Stomach (tissue), 8 donors: ENCODE measurements at regions not wholly inside any gene's neighbourhood (a gene's known extent, or its start where the extent isn't known, plus 50 kb on each side); places are given as distances from the start of the nearest gene placed in this dataset.

Experiments
- DNase-seq, 2 donors: peaks; one replicate each; pipeline versions ENCODE4 v3.0.0 to v3.0.0-alpha.2; 2013 to 2019
- H3K27ac ChIP-seq, 5 donors: fragments of 200-600 bp in 4 of 5; sonication (generic) in 4 of 5; one replicate each; pipeline ENCODE4 v1.5.1; 2013 to 2019; ENCODE audit warnings: mild to moderate bottlenecking in 1 of 5, moderate library complexity in 1 of 5
- H3K27me3 ChIP-seq, 3 donors: fragments of 200-600 bp; sonication (generic); one replicate each; pipeline ENCODE4 v1.5.1; 2017 to 2019; ENCODE audit warnings: mixed run types in 1 of 3
- H3K36me3 ChIP-seq, 4 donors: fragments of 200-600 bp; sonication (generic); 1 replicate in 3 of 4; 2 replicates in 1 of 4; pipeline ENCODE4 v1.5.1; 2016 to 2019
- H3K4me1 ChIP-seq, 4 donors: fragments of 200-600 bp; sonication (generic); one replicate each; pipeline ENCODE4 v1.5.1; 2016 to 2019
- H3K4me3 ChIP-seq, 4 donors: fragments of 200-600 bp; sonication (generic) in 3 of 4; one replicate each; pipeline ENCODE4 v1.5.1; 2016 to 2019; ENCODE audit warnings: mild to moderate bottlenecking in 1 of 4
- H3K9me3 ChIP-seq, 4 donors: fragments of 200-600 bp; sonication (generic); one replicate each; pipeline ENCODE4 v1.5.1; 2016 to 2019
- CTCF ChIP-seq, 7 experiments: fragments of 450-650 bp in 4 of 7; fragments of 200-600 bp in 3 of 7; sonication (generic) in 3 of 7; IDR thresholded peaks; one replicate each; pipeline ENCODE4 v1.5.1; 2016 to 2019; ENCODE audit warnings: antibody characterized with exemption in 7 of 7, control low read depth in 2 of 7, mild to moderate bottlenecking in 1 of 7
- EP300 ChIP-seq: sonication (generic); formaldehyde crosslinking; IDR thresholded peaks from one replicate; pipeline ENCODE4 v1.6.1; 2017; ENCODE audit warnings: antibody characterized with exemption
- POLR2A ChIP-seq, 4 donors: fragments of 450-650 bp; IDR thresholded peaks; one replicate each; pipeline ENCODE4 v1.6.1; 2016; ENCODE audit warnings: antibody characterized with exemption in 4 of 4, control low read depth in 2 of 4, mild to moderate bottlenecking in 1 of 4, moderate library complexity in 1 of 4
- POLR2AphosphoS5 ChIP-seq, 3 donors: sonication (generic); formaldehyde crosslinking; IDR thresholded peaks; one replicate each; pipeline ENCODE4 v1.6.1; 2016; ENCODE audit warnings: antibody characterized with exemption in 3 of 3
- WGBS, 5 donors: extraction: QIAGEN DNeasy Blood & Tissue Kit in 3 of 5; methylation state at CpG; one replicate each; pipeline versions ENCODE4 v1.1.5 to v1.1.7; 2013 to 2018; 5-methylcytosine and 5-hydroxymethylcytosine counted together
- intact Hi-C: fragments of 100-400 bp; cut with DNase I; formaldehyde crosslinking; loops from one replicate; pipeline ENCODE4 v1.15.1; 2023; ENCODE audit warnings: low total_unique reads
- donor health status: healthy with polysubstance abuse.
- donor health status: Bipolar disorder and iron deficiency.
- donor health status: healthy.

GRCh38 chr14:42335918-42336317 is 729.2 kb downstream of the LRFN5 start:
- no peak for DNase-seq
- Histone ChIP-seq H3K27ac (no peak overlapping the region), H3K36me3 (no peaks in the 10 kb centered on the region), H3K4me1 (no peaks in the 10 kb centered on the region), H3K4me3 (no peak overlapping the region), H3K9me3 (peaks cover 0 to 4% (median under 1%) of the 10 kb centered on the region in 4 donors), H3K27me3 (no peaks in the 10 kb centered on the region)
- TF ChIP-seq CTCF (IDR thresholded peaks at IDR 0.05), result no peak
- TF ChIP-seq POLR2AphosphoS5 (IDR thresholded peaks at IDR 0.05), result no peak
- no peak for TF ChIP-seq POLR2A (IDR thresholded peaks at IDR 0.05)
- TF ChIP-seq EP300, result no peak
- intact Hi-C loops, result no loop called here
- 19 to 39% (median 35%) methylated on average over 1 of the region's 1 CpG for WGBS, 5 donors

GRCh38 chr14:42334931-42335330 is 728.3 kb downstream of the LRFN5 start:
- WGBS, 5 donors, result 68 to 82% (median 70%) methylated on average over 2 of the region's 2 CpGs

GRCh38 chr14:42323426-42323825 is 716.8 kb downstream of the LRFN5 start:
- intact Hi-C loops, result no loop called here
- Histone ChIP-seq H3K9me3 (peaks cover 0 to 5% (median 0%) of the 10 kb centered on the region in 4 donors), H3K4me1 (no peaks in the 10 kb centered on the region), H3K4me3 (no peak overlapping the region), H3K36me3 (no peaks in the 10 kb centered on the region), H3K27ac (no peak overlapping the region), H3K27me3 (no peaks in the 10 kb centered on the region)
- TF ChIP-seq POLR2A (IDR thresholded peaks at IDR 0.05) (no peak), CTCF (IDR thresholded peaks at IDR 0.05) (no peak), EP300 (no peak), POLR2AphosphoS5 (IDR thresholded peaks at IDR 0.05) (no peak)
- 52 to 81% (median 59%) methylated on average over 1 of the region's 1 CpG for WGBS, 5 donors
- no peak for DNase-seq

More at GRCh38 chr14:42334931-42335330, 728.3 kb downstream of the LRFN5 start:
- H3K36me3 ChIP-seq, result no peaks in the 10 kb centered on the region
- no peak overlapping the region for H3K27ac ChIP-seq
- H3K4me3 ChIP-seq, result no peak overlapping the region
- no peaks in the 10 kb centered on the region for H3K4me1 ChIP-seq
- peaks cover 0 to 4% (median 0%) of the 10 kb centered on the region in 4 donors for H3K9me3 ChIP-seq
- DNase-seq, result no peak
- intact Hi-C loops, result no loop called here
- TF ChIP-seq POLR2A (IDR thresholded peaks at IDR 0.05), result no peak
- no peak for TF ChIP-seq POLR2AphosphoS5 (IDR thresholded peaks at IDR 0.05)
- TF ChIP-seq EP300, result no peak
- TF ChIP-seq CTCF (IDR thresholded peaks at IDR 0.05), result no peak
- no peaks in the 10 kb centered on the region for H3K27me3 ChIP-seq

- Histone ChIP-seq H3K4me1 (no peaks in the 10 kb centered on the region), H3K27ac (no peak overlapping the region), H3K4me3 (no peak overlapping the region), H3K27me3 (no peaks in the 10 kb centered on the region), H3K9me3 (peaks cover 0 to 5% (median 0%) of the 10 kb centered on the region in 4 donors), H3K36me3 (no peaks in the 10 kb centered on the region)
- 55 to 63% (median 62%) methylated on average over 3 of the region's 3 CpGs for WGBS, 5 donors
- intact Hi-C loops, result no loop called here
- DNase-seq, result no peak
- no peak for TF ChIP-seq EP300
- no peak for TF ChIP-seq POLR2A (IDR thresholded peaks at IDR 0.05)
Observed at GRCh38 chr14:42322531-42323284, 716.0 kb downstream of the LRFN5 start.

- H3K4me1 ChIP-seq, result no peaks in the 10 kb centered on the region
- intact Hi-C loops, result no loop called here
- no peak overlapping the region for H3K4me3 ChIP-seq
- no peaks in the 10 kb centered on the region for H3K36me3 ChIP-seq
- peaks cover 0 to 10% (median 0%) of the 10 kb centered on the region in 4 donors for H3K9me3 ChIP-seq
- H3K27me3 ChIP-seq, result no peaks in the 10 kb centered on the region
- no peak for DNase-seq
- no peak overlapping the region for H3K27ac ChIP-seq
- TF ChIP-seq POLR2AphosphoS5 (IDR thresholded peaks at IDR 0.05) (no peak), POLR2A (IDR thresholded peaks at IDR 0.05) (no peak), CTCF (IDR thresholded peaks at IDR 0.05) (no peak), EP300 (no peak)
Observed at GRCh38 chr14:42319996-42320395, 713.3 kb downstream of the LRFN5 start.
